Choroid plexus epithelial cell (primary cell): ENCODE measurements at regions not wholly inside any gene's neighbourhood (a gene's known extent, or its start where the extent isn't known, plus 50 kb on each side); places are given as distances from the start of the nearest gene placed in this dataset.
A peak's percentile ranks its signal among the peaks of the same experiment; 100 is the strongest.

Experiments used
- DNase-seq: peaks from one replicate; pipeline ENCODE4 v3.0.0-alpha.2; 2010; ENCODE audit warnings: low read depth
- H3K4me3 ChIP-seq: 2 replicates; pipeline ENCODE4 v1.5.1; 2011; ENCODE audit warnings: low read depth, mild to moderate bottlenecking, control low read depth, low read length, moderate library complexity
- CTCF ChIP-seq: conservative IDR thresholded peaks from 2 replicates; pipeline ENCODE4 v1.5.1; 2011; ENCODE audit warnings: low read depth, mild to moderate bottlenecking, control low read depth, inconsistent platforms, low read length, moderate library complexity

DNA sequence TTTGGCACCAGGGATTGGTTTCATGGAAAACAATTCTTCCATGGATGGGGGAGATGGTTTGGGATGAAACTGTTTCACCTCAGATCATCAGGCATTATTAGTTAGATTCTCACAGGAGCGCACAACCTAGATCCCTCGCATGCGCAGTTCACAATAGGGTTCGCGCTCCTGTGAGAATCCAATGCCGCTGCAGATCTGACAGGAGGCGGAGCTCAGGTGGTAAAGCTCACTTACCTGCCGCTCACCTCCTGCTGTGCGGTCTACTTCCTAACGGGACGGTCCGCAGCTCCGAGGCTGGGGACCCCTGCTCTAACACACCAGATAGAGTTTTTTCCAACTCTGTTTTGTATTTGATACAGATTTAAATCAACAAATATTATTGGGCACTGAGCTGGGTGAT lies 286.5 kb downstream of the MTX2 start:
- DNase-seq, result no peak
- no peak for TF ChIP-seq CTCF
- H3K4me3 ChIP-seq, result no peak overlapping the region

- no peak for TF ChIP-seq CTCF
- no peak for DNase-seq
- H3K4me3 ChIP-seq, result no peak overlapping the region
These were observed 287.1 kb downstream of the MTX2 start for GRCh38 chr2:176556373-176556772.

DNA sequence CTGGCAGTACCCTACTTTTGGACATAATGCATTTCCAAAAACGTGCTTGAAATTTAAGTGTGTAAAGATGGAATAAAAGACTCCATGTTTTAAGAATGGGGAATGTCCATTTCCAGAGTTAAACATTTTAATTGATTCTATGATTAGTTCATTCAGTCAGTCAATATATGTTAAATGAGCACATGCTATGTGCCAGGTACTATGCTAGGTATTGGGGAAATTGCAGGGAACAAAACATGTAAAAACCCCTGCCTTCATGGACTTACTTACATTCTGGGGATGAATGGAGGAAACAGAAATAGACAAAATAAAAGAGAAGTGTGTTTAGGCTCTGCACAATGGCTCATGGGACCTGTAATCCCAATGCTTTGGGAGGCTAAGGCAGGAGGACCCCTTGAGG lies 288.6 kb downstream of the MTX2 start:
- no peak for TF ChIP-seq CTCF
- no peak for DNase-seq
- H3K4me3 ChIP-seq, result no peak overlapping the region

DNA sequence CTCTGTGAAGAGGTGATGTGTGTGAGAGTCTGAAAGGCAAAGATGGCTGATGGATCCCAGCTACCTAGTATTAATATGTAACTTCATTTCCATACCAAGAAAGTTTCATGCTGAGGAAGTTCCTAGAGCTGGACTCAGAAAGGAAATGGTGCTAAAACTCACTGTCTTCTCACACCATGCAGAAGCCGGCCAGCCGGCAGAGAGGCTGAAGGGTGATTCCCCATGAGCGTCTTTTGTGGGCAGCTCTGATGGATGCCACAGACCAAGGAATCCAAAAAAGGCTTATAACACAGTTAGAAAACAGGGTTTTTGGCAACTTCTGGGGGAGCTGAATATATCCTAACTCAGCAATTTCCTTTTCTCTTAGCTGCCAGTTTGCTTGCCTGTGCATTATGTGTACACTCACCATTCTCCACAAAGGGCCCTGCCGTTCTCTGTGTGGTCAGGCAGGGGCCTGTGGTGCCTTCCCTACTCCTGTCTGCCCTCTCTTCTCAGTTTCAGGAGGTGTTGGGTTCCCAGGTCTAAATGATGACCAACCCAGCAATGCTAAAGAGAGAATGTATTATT lies 289.4 kb downstream of the MTX2 start:
- DNase-seq, result no peak
- H3K4me3 ChIP-seq, result no peak overlapping the region
- TF ChIP-seq CTCF, result no peak

DNA sequence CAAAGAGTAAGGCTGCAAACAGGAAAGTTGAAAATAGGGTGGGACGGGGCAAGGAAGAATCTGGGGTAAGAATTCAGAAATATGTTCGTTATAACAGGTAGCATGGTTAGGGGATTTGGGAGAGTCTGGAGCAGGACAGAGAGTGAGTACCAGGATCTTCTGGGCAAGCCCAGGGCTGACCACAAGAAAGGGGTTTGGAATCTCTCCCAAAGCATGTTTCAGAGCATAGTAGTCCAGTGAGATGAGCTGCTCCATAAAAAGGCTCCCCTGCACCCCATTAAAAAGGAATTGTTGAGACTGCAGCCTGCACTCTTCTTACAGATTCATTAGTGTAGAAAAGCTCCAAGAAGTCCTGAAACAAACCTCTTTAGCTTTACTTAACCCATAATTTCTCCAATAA lies 291.1 kb downstream of the MTX2 start:
- no peak for DNase-seq
- TF ChIP-seq CTCF, result no peak
- no peak overlapping the region for H3K4me3 ChIP-seq

- no peak for TF ChIP-seq CTCF
- no peak overlapping the region for H3K4me3 ChIP-seq
- peak; percentile 20 for DNase-seq
These were observed 292.5 kb downstream of the MTX2 start for GRCh38 chr2:176561706-176562105.

DNA sequence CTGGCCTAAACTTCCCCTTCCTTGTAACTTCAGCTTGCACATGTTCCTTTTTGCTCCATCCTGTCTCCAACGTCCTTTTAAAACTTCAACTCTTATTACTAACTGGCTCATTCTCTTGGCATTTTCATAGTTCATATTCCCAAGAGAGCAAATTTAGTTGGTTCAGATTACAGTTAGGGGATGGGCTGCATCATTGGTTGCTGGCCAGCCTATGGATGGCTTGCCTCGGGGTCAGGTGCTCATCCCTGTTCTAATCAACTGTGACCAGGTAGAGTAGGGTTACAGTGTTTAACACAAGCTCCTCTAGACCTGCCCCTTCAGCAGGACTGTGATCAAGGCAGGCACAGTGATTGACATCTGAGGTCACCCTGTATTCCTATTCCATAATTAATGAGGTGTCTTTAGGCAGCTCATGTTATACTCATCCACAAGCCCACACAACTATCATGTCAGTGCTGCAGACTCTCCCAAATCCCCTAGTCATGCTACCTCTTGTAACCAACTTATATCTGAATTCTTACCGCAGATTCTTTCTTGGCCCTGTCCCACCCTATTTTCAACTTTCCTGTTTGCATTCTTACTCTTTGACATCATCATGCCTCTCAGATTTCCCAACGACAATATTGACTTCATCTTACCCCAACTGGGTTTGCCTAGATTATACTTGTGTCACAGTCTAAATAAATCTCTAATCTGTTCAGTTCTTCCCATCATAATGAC lies 293.3 kb downstream of the MTX2 start:
- peak; percentile 58 for DNase-seq
- no peak for TF ChIP-seq CTCF
- no peak overlapping the region for H3K4me3 ChIP-seq
